ENCODE measurements at regions not wholly inside any gene's neighbourhood (a gene's known extent, or its start where the extent isn't known, plus 50 kb on each side); places are given as distances from the start of the nearest gene placed in this dataset.
"Not testable (repeated sequence)": the region's sequence is repeated elsewhere in the genome, so short reads cannot be mapped to it uniquely, and the experiment has no call there.

- TF ChIP-seq CTCF (IDR thresholded peaks at IDR 0.05) (no peak), POLR2A (IDR thresholded peaks at IDR 0.05) (no peak)
- DNase-seq = no peak
- intact Hi-C loops (cut with DNase I; ENCODE audit: low total_unique reads) = no loop called here
- no peaks in the 10 kb centered on the region for H3K9me3 ChIP-seq
- no peaks in the 10 kb centered on the region for H3K27me3 ChIP-seq
- H3K4me1 ChIP-seq = no peaks in the 10 kb centered on the region
- H3K36me3 ChIP-seq = no peaks in the 10 kb centered on the region
- no peak overlapping the region for H3K4me3 ChIP-seq
- H3K27ac ChIP-seq = peak overlapping the region in 1 of 2 donors; percentile 41
Observed at GRCh38 chr7:91358303-91358702, 94.1 kb downstream of the FZD1 start.

- H3K4me1 ChIP-seq; H3K36me3 ChIP-seq; H3K27me3 ChIP-seq; H3K4me3 ChIP-seq; intact Hi-C loops (cut with DNase I; ENCODE audit: low total_unique reads); H3K9me3 ChIP-seq; DNase-seq; H3K27ac ChIP-seq: not testable (repeated sequence)
Observed at GRCh38 chr7:91365097-91365496, 100.9 kb downstream of the FZD1 start.

- no peak overlapping the region for H3K27ac ChIP-seq
- intact Hi-C loops (cut with DNase I; ENCODE audit: low total_unique reads) = no loop called here
- no peaks in the 10 kb centered on the region for H3K36me3 ChIP-seq
- no peak for DNase-seq
- no peaks in the 10 kb centered on the region for H3K9me3 ChIP-seq
- TF ChIP-seq POLR2A (IDR thresholded peaks at IDR 0.05) (no peak), CTCF (IDR thresholded peaks at IDR 0.05) (no peak)
- no peaks in the 10 kb centered on the region for H3K4me1 ChIP-seq
- H3K4me3 ChIP-seq = no peak overlapping the region
- no peaks in the 10 kb centered on the region for H3K27me3 ChIP-seq
Observed at GRCh38 chr7:91366091-91366490, 101.9 kb downstream of the FZD1 start.

- intact Hi-C loops (cut with DNase I; ENCODE audit: low total_unique reads) = no loop called here
- TF ChIP-seq CTCF (IDR thresholded peaks at IDR 0.05) = no peak
- TF ChIP-seq POLR2A (IDR thresholded peaks at IDR 0.05) = no peak
- Histone ChIP-seq H3K27ac (no peak overlapping the region), H3K4me1 (no peaks in the 10 kb centered on the region), H3K27me3 (no peaks in the 10 kb centered on the region), H3K4me3 (no peak overlapping the region), H3K9me3 (no peaks in the 10 kb centered on the region), H3K36me3 (no peaks in the 10 kb centered on the region)
- DNase-seq = no peak
Observed at GRCh38 chr7:91367812-91368578, 103.8 kb downstream of the FZD1 start.

GRCh38 chr7:91372323-91372722 is 108.1 kb downstream of the FZD1 start:
- H3K27ac ChIP-seq = no peak overlapping the region
- DNase-seq = no peak
- TF ChIP-seq CTCF (IDR thresholded peaks at IDR 0.05) = no peak
- TF ChIP-seq POLR2A (IDR thresholded peaks at IDR 0.05) = no peak
- no peaks in the 10 kb centered on the region for H3K9me3 ChIP-seq
- intact Hi-C loops (cut with DNase I; ENCODE audit: low total_unique reads) = no loop called here
- H3K4me3 ChIP-seq = no peak overlapping the region
- H3K36me3 ChIP-seq = no peaks in the 10 kb centered on the region
- no peaks in the 10 kb centered on the region for H3K4me1 ChIP-seq
- no peaks in the 10 kb centered on the region for H3K27me3 ChIP-seq
